PC-3 (cell line): ENCODE measurements at regions not wholly inside any gene's neighbourhood (a gene's known extent, or its start where the extent isn't known, plus 50 kb on each side); places are given as distances from the start of the nearest gene placed in this dataset.

Source experiments
- ATAC-seq: fragments of 200-7000 bp; cut with Tn5 transposase; 2 replicates; pipeline ENCODE4 v1.9.1; 2020; ENCODE audit warnings: mild to moderate bottlenecking, moderate library complexity
- BruUV-seq: library from RNA; stranded (reverse); fragments of 400-500 nt; replicated peaks from 2 replicates; lab custom pipeline; 2021; lab: Mats Ljungman, UMichigan
- CTCF ChIA-PET: fragments of 300-600 bp; sonication (Branson Sonifier 250); formaldehyde crosslinking; loops from one replicate; lab custom pipeline; 2022; ENCODE audit warnings: antibody characterized with exemption; lab: Charles Lee
- POLR2A ChIA-PET: fragments of 300-600 bp; sonication (Branson Sonifier 250); formaldehyde crosslinking; loops from one replicate; lab custom pipeline; 2022; ENCODE audit warnings: antibody characterized with exemption; ENCODE audit not compliant: unreplicated experiment; lab: Charles Lee
- DNase-seq: peaks from one replicate; pipeline ENCODE4 v3.0.0-alpha.2; 2015
- H2AFZ ChIP-seq: fragments of 300-600 bp; sonication (generic); 2 replicates; pipeline ENCODE4 v1.6.0; 2016; ENCODE audit warnings: antibody characterized with exemption, low read length
- H3F3A ChIP-seq: fragments of 300-600 bp; sonication (generic); one replicate; pipeline ENCODE4 v1.6.0; 2017; ENCODE audit warnings: antibody characterized with exemption, low read length, control low read depth, mild to moderate bottlenecking; ENCODE audit not compliant: unreplicated experiment
- H3K27ac ChIP-seq: fragments of 300-600 bp; sonication (generic); 2 replicates; pipeline ENCODE4 v1.5.1; 2016; ENCODE audit warnings: mild to moderate bottlenecking, low read length
- H3K27me3 ChIP-seq: fragments of 300-600 bp; sonication (generic); 2 replicates; pipeline ENCODE4 v1.6.1; 2016; ENCODE audit warnings: low read length, mixed read lengths
- H3K36me3 ChIP-seq: fragments of 300-600 bp; sonication (generic); 2 replicates; pipeline ENCODE4 v1.6.1; 2016; ENCODE audit warnings: low read depth, mixed run types, low read length, mixed read lengths
- H3K4me1 ChIP-seq: fragments of 300-600 bp; sonication (generic); 2 replicates; pipeline ENCODE4 v1.5.1; 2016; ENCODE audit warnings: low read length; ENCODE audit not compliant: insufficient read depth
- H3K4me2 ChIP-seq: fragments of 300-600 bp; sonication (generic); 2 replicates; pipeline ENCODE4 v1.6.0; 2016; ENCODE audit warnings: low read length
- H3K4me3 ChIP-seq: fragments of 300-600 bp; sonication (generic); 2 replicates; pipeline ENCODE4 v1.5.1; 2016; ENCODE audit warnings: mild to moderate bottlenecking, low read length, mixed read lengths
- H3K79me2 ChIP-seq: fragments of 300-600 bp; sonication (generic); 2 replicates; pipeline ENCODE4 v1.6.1; 2017; ENCODE audit warnings: low read length, mixed read lengths
- H3K9ac ChIP-seq: fragments of 300-600 bp; sonication (generic); 2 replicates; pipeline ENCODE4 v1.6.0; 2016; ENCODE audit warnings: mild to moderate bottlenecking, low read length
- H3K9me2 ChIP-seq: fragments of 300-600 bp; sonication (generic); replicated peaks from 2 replicates; pipeline ENCODE4 v1.6.1; 2016; ENCODE audit warnings: mixed run types, low read length, mixed read lengths
- H3K9me3 ChIP-seq: fragments of 300-600 bp; sonication (generic); 2 replicates; pipeline ENCODE4 v1.6.1; 2016; ENCODE audit warnings: low read length, mixed read lengths
- H4K20me1 ChIP-seq: fragments of 300-600 bp; sonication (generic); 2 replicates; pipeline ENCODE4 v1.6.1; 2016; ENCODE audit warnings: low read length, mixed read lengths
- CTCF ChIP-seq: fragments of 300-600 bp; sonication (generic); conservative IDR thresholded peaks from 2 replicates; pipeline ENCODE4 v1.5.1; 2017; ENCODE audit warnings: antibody characterized with exemption, low read depth, mild to moderate bottlenecking, low read length
- EZH2 ChIP-seq: fragments of 300-600 bp; sonication (generic); IDR thresholded peaks from one replicate; pipeline ENCODE4 v1.6.1; 2017; ENCODE audit warnings: antibody characterized with exemption, mild to moderate bottlenecking, low read length; ENCODE audit not compliant: unreplicated experiment
- EZH2phosphoT487 ChIP-seq: fragments of 300-600 bp; sonication (generic); IDR thresholded peaks from 2 replicates; pipeline ENCODE4 v1.6.1; 2018; ENCODE audit warnings: mild to moderate bottlenecking, antibody characterized with exemption, low read length, borderline replicate concordance
- intact Hi-C: fragments of 100-400 bp; cut with micrococcal nuclease; formaldehyde crosslinking; loops from 2 replicates; pipeline ENCODE4 v1.9.0; 2023

- Histone ChIP-seq H3K4me3 (no peak overlapping the region), H3K79me2 (no peaks in the 10 kb centered on the region), H3K9ac (no peak overlapping the region), H4K20me1 (no peaks in the 10 kb centered on the region), H3K4me1 (peaks cover 8% of the 10 kb centered on the region), H3K27ac (no peak overlapping the region), H3K27me3 (no peaks in the 10 kb centered on the region), H3K9me2 (no peaks in the 10 kb centered on the region), H3F3A (no peaks in the 10 kb centered on the region), H3K4me2 (no peak overlapping the region), H3K36me3 (no peaks in the 10 kb centered on the region), H3K9me3 (no peaks in the 10 kb centered on the region), H2AFZ (no peak overlapping the region)
- BruUV-seq, result no TSS peak
- TF ChIP-seq EZH2, result no peak
- no peak for TF ChIP-seq EZH2phosphoT487
- no peak for TF ChIP-seq CTCF
- POLR2A ChIA-PET, result no interaction called here
- ATAC-seq, result no peak
- CTCF ChIA-PET, result no interaction called here
- no peak for DNase-seq
- intact Hi-C loops, result loop anchor here (5.0 kb wide), 1 partner anchor 288 kb away; no protein-coding TSS in a partner anchor
Measured at GRCh38 chr21:17389311-17389710, 123.5 kb upstream of the CXADR start.

- Histone ChIP-seq H3K9me2 (no peaks in the 10 kb centered on the region), H3K4me1 (peaks cover 8% of the 10 kb centered on the region), H3K4me2 (no peak overlapping the region), H3K27me3 (no peaks in the 10 kb centered on the region), H4K20me1 (no peaks in the 10 kb centered on the region), H3K4me3 (no peak overlapping the region), H3K79me2 (no peaks in the 10 kb centered on the region), H3K9ac (no peak overlapping the region), H3K36me3 (no peaks in the 10 kb centered on the region), H2AFZ (no peak overlapping the region), H3K9me3 (no peaks in the 10 kb centered on the region), H3F3A (no peaks in the 10 kb centered on the region), H3K27ac (no peak overlapping the region)
- CTCF ChIA-PET, result no interaction called here
- intact Hi-C loops, result no loop called here
- no TSS peak for BruUV-seq
- DNase-seq (peak; percentile 7), ATAC-seq (no peak)
- TF ChIP-seq EZH2 (no peak), EZH2phosphoT487 (no peak), CTCF (no peak)
- POLR2A ChIA-PET, result no interaction called here
Measured at GRCh38 chr21:17390569-17390968, 122.3 kb upstream of the CXADR start.

- ATAC-seq, result peak; percentile 33
- no peaks in the 10 kb centered on the region for H4K20me1 ChIP-seq
- ChIA-PET CTCF (no interaction called here), POLR2A (no interaction called here)
- BruUV-seq, result no TSS peak
- no peaks in the 10 kb centered on the region for H3K9me3 ChIP-seq
- no peak for TF ChIP-seq EZH2
- TF ChIP-seq EZH2phosphoT487, result no peak
- no peaks in the 10 kb centered on the region for H3K27me3 ChIP-seq
- peaks cover 8% of the 10 kb centered on the region for H3K4me1 ChIP-seq
- no peak overlapping the region for H3K4me3 ChIP-seq
- H3K4me2 ChIP-seq, result no peak overlapping the region
- DNase-seq, result peak; percentile 79
- no peaks in the 10 kb centered on the region for H3K36me3 ChIP-seq
- no peak overlapping the region for H2AFZ ChIP-seq
- no peak overlapping the region for H3K9ac ChIP-seq
- H3K27ac ChIP-seq, result no peak overlapping the region
- intact Hi-C loops, result no loop called here
- H3K9me2 ChIP-seq, result no peaks in the 10 kb centered on the region
- H3F3A ChIP-seq, result no peaks in the 10 kb centered on the region
- H3K79me2 ChIP-seq, result no peaks in the 10 kb centered on the region
Measured at GRCh38 chr21:17391811-17392340, 121.0 kb upstream of the CXADR start.
